GM12878 (cell line): ENCODE measurements at regions not wholly inside any gene's neighbourhood (a gene's known extent, or its start where the extent isn't known, plus 50 kb on each side); places are given as distances from the start of the nearest gene placed in this dataset.

Experiments used
- ATAC-seq: fragments of 200-7000 bp; cut with Tn5 transposase; 3 replicates; pipeline ENCODE4 v1.9.1; 2020; ENCODE audit warnings: mild to moderate bottlenecking, moderate library complexity
- BruUV-seq: library from RNA; stranded (reverse); fragments of 400-500 nt; replicated peaks from 2 replicates; lab custom pipeline; 2021; lab: Mats Ljungman, UMichigan
- CTCF ChIA-PET: fragments of 300-600 bp; sonication (Branson Sonifier 250); formaldehyde crosslinking; extraction: SDS; loops from one replicate; lab custom pipeline; 2021; ENCODE audit warnings: inconsistent platforms; lab: Yijun Ruan, JAX
- POLR2A ChIA-PET: fragments of 350-600 bp; formaldehyde crosslinking; extraction: SDS; loops from one replicate; lab custom pipeline; 2021; ENCODE audit warnings: inconsistent platforms; lab: Charles Lee
- RAD21 ChIA-PET: fragments of 300-600 bp; sonication (Branson Sonifier 250); formaldehyde crosslinking; loops from one replicate; lab custom pipeline; 2023; ENCODE audit warnings: antibody characterized with exemption; ENCODE audit not compliant: unreplicated experiment; lab: Charles Lee
- SMC1A ChIA-PET: fragments of 300-600 bp; sonication (Branson Sonifier 250); formaldehyde crosslinking; loops from one replicate; lab custom pipeline; 2023; ENCODE audit not compliant: unreplicated experiment, uncharacterized antibody; lab: Charles Lee
- DNase-seq: peaks from one replicate; pipeline ENCODE4 v3.0.0-alpha.2; 2011; ENCODE audit warnings: low read depth, low spot score
- FAIRE-seq: peaks from 3 replicates; lab custom pipeline; 2011; peaks lifted over from hg19 to GRCh38; lab: Jason Lieb, UNC
- H2AFZ ChIP-seq: 2 replicates; pipeline ENCODE4 v1.6.0; 2011; ENCODE audit warnings: low read depth, low read length, control low read depth; ENCODE audit not compliant: control insufficient read depth
- H3K27ac ChIP-seq: 2 replicates; pipeline ENCODE4 v1.5.1; 2011; ENCODE audit warnings: control low read depth; ENCODE audit not compliant: control insufficient read depth, insufficient read depth
- H3K27me3 ChIP-seq, 2 experiments: replicated peaks in 1 of 2; 2 replicates each; pipeline versions ENCODE4 v1.6.0 to v1.6.1; 2011; ENCODE audit warnings: low read length in 1 of 2; ENCODE audit not compliant: control insufficient read depth in 2 of 2, insufficient read depth in 2 of 2
- H3K36me3 ChIP-seq, 2 experiments: 2 replicates each; pipeline ENCODE4 v1.5.1; 2011; ENCODE audit warnings: low read length in 1 of 2; ENCODE audit not compliant: control insufficient read depth in 2 of 2, insufficient read depth in 2 of 2
- H3K4me1 ChIP-seq: 2 replicates; pipeline ENCODE4 v1.6.1; 2011; ENCODE audit warnings: mild to moderate bottlenecking, low read length, moderate library complexity, mixed read lengths; ENCODE audit not compliant: control insufficient read depth, insufficient read depth
- H3K4me2 ChIP-seq: 2 replicates; pipeline ENCODE4 v1.6.0; 2011; ENCODE audit warnings: control low read depth; ENCODE audit not compliant: control insufficient read depth, insufficient read depth
- H3K4me3 ChIP-seq: fragments of 200-600 bp; sonication (generic); 2 replicates; pipeline ENCODE4 v1.5.1; 2016
- H3K79me2 ChIP-seq: 2 replicates; pipeline ENCODE4 v1.6.0; 2011; ENCODE audit warnings: low read length; ENCODE audit not compliant: control insufficient read depth, insufficient read depth
- H3K9ac ChIP-seq: 2 replicates; pipeline ENCODE4 v1.8.0; 2011; ENCODE audit warnings: low read length, control low read depth, mixed read lengths; ENCODE audit not compliant: control insufficient read depth, insufficient read depth
- H3K9me3 ChIP-seq: replicated peaks from 3 replicates; pipeline ENCODE4 v1.5.1; 2011; ENCODE audit warnings: mild to moderate bottlenecking, low read length; ENCODE audit not compliant: control insufficient read depth, insufficient read depth
- H4K20me1 ChIP-seq: 2 replicates; pipeline ENCODE4 v1.6.0; 2011; ENCODE audit not compliant: control insufficient read depth, insufficient read depth
- ATF7 ChIP-seq: fragments of 450-650 bp; IDR thresholded peaks from 2 replicates; pipeline ENCODE4 v1.6.1; 2016; ENCODE audit warnings: low read depth, mild to moderate bottlenecking
- CBX5 ChIP-seq: sonication (generic); IDR thresholded peaks from 2 replicates; pipeline ENCODE4 v1.6.1; 2016; ENCODE audit warnings: low read depth, moderate library complexity, mild to moderate bottlenecking, inconsistent platforms
- IKZF1 ChIP-seq: fragments of 450-650 bp; conservative IDR thresholded peaks from 2 replicates; pipeline ENCODE4 v1.6.1; 2017; ENCODE audit warnings: antibody characterized with exemption, mild to moderate bottlenecking
- MEF2B ChIP-seq: fragments of 450-650 bp; IDR thresholded peaks from 2 replicates; pipeline ENCODE4 v1.6.1; 2018; ENCODE audit warnings: mild to moderate bottlenecking, moderate library complexity; ENCODE audit not compliant: partially characterized antibody, poor library complexity, severe bottlenecking
- MXI1 ChIP-seq: fragments of 150-350 bp; IDR thresholded peaks from 2 replicates; pipeline ENCODE4 v1.6.1; 2011; ENCODE audit warnings: low read depth, mild to moderate bottlenecking, inconsistent platforms, low read length, improper control_type of control experiment
- NBN ChIP-seq: fragments of 450-650 bp; IDR thresholded peaks from 2 replicates; pipeline ENCODE4 v1.6.1; 2016
- NFYA ChIP-seq: IDR thresholded peaks from 2 replicates; pipeline ENCODE4 v1.6.1; 2011; ENCODE audit warnings: low read depth, mild to moderate bottlenecking, low read length, improper control_type of control experiment, borderline replicate concordance
- NFYB ChIP-seq: IDR thresholded peaks from 2 replicates; pipeline ENCODE4 v1.6.1; 2011; ENCODE audit warnings: low read depth, mild to moderate bottlenecking, low read length, improper control_type of control experiment, moderate library complexity; ENCODE audit not compliant: insufficient read depth
- SIX5 ChIP-seq: IDR thresholded peaks from 2 replicates; pipeline ENCODE4 v1.6.1; 2011; ENCODE audit warnings: mild to moderate bottlenecking, low read depth, low read length, moderate library complexity; ENCODE audit not compliant: severe bottlenecking
- SMARCA5 ChIP-seq: fragments of 450-650 bp; IDR thresholded peaks from 2 replicates; pipeline ENCODE4 v1.6.1; 2017; ENCODE audit warnings: mild to moderate bottlenecking
- SRF ChIP-seq, 2 experiments: IDR thresholded peaks; 2 replicates each; pipeline ENCODE4 v1.6.1; 2011; ENCODE audit warnings: low read depth in 2 of 2, low read length in 2 of 2, mild to moderate bottlenecking in 1 of 2, moderate library complexity in 1 of 2
- WRNIP1 ChIP-seq: IDR thresholded peaks from 2 replicates; pipeline ENCODE4 v1.6.1; 2011; ENCODE audit warnings: low read depth, low read length, improper control_type of control experiment, borderline replicate concordance
- YBX1 ChIP-seq: fragments of 450-650 bp; IDR thresholded peaks from 2 replicates; pipeline ENCODE4 v1.6.1; 2016; ENCODE audit warnings: antibody characterized with exemption
- ZSCAN29 ChIP-seq: fragments of 450-650 bp; IDR thresholded peaks from 2 replicates; pipeline ENCODE4 v1.6.1; 2017; ENCODE audit warnings: mild to moderate bottlenecking, moderate library complexity
- WGBS: methylation state at CpG from one replicate; pipeline ENCODE4 v1.1.6; 2016; ENCODE audit warnings: low lambda C conversion rate; ENCODE audit not compliant: insufficient replicate concordance, insufficient coverage; ENCODE audit errors: missing lambda C conversion rate; 5-methylcytosine and 5-hydroxymethylcytosine counted together
- in situ Hi-C: fragments of 300-500 bp; cut with MboI; formaldehyde crosslinking; loops from 9 replicates; pipeline ENCODE4 v1.14.3; 2018; ENCODE audit warnings: mixed read lengths
- intact Hi-C: fragments of 100-400 bp; cut with micrococcal nuclease; formaldehyde crosslinking; loops from one replicate; pipeline ENCODE4 v1.14.2; 2022; ENCODE audit not compliant: unreplicated experiment
- TF ChIP-seq, protein P1 (sequence below): IDR thresholded peaks from 2 replicates; pipeline ENCODE4 v1.6.1; 2012; ENCODE audit warnings: low read depth, low read length, improper control_type of control experiment
- TF ChIP-seq, protein P2 (sequence below): IDR thresholded peaks from 2 replicates; pipeline ENCODE4 v1.6.1; 2011; ENCODE audit warnings: low read depth, low read length, improper control_type of control experiment, borderline replicate concordance
- TF ChIP-seq, protein P3 (sequence below): fragments of 450-650 bp; conservative IDR thresholded peaks from 2 replicates; pipeline ENCODE4 v1.6.1; 2017; ENCODE audit warnings: mild to moderate bottlenecking, moderate library complexity
- TF ChIP-seq, protein P4 (sequence below): fragments of 450-650 bp; IDR thresholded peaks from 2 replicates; pipeline ENCODE4 v1.6.1; 2017; ENCODE audit warnings: mild to moderate bottlenecking, moderate library complexity

DNA sequence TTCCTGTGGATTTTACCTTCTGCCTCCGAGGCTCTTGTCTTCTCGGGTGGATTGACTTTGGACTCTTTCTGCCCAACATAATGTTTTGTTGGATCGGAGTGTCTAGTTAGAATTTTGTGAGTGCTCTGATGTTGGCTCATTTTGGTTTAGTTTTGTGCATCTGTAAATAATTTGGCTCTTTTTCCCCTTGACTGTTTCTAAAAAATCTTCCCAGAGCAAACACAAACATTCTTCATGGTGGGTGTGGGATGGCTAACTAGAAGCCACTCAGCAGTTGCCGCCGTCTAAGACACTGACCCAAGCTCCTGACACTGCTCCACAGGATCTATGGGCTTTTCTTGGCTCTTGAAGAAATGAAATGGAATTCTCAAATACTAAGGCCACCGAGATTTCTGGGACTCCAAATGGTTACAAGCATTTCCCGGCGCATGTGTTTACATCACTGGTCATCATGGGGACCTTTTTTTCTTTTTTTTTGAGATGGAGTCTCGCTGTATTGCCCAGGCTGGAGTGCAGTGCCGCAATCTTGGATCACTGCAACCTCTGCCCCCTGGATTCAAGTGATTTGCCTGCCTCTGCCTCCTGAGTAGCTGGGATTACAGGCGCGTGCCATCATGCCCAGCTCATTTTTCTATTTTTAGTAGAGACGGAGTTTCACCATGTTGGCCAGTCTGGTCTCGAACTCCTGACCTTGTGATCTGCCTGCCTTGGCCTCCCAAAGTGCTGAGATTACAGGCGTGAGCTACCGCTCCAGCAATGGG lies 92.0 kb upstream of the FRMD1 start:
- Histone ChIP-seq H3K4me1 (no peaks in the 10 kb centered on the region), H3K9ac (no peak overlapping the region), H3K4me3 (no peak overlapping the region), H3K27me3 (no peaks in the 10 kb centered on the region), H3K9me3 (peaks cover 2% of the 10 kb centered on the region; the same call in 1 of the 3 replicates), H3K36me3 (no peaks in the 10 kb centered on the region), H2AFZ (no peak overlapping the region), H3K79me2 (no peaks in the 10 kb centered on the region), H4K20me1 (no peaks in the 10 kb centered on the region), H3K4me2 (no peak overlapping the region), H3K27ac (no peak overlapping the region)
- ChIA-PET RAD21 (no interaction called here), SMC1A (interaction anchor here (1.3 kb wide), 1 partner anchor 9 kb away, joined by 3 read pairs; no protein-coding TSS in a partner anchor), POLR2A (no interaction called here), CTCF (no interaction called here)
- intact Hi-C loops (no loop called here), in situ Hi-C loops (no loop called here)
- TF ChIP-seq, protein P1, sequence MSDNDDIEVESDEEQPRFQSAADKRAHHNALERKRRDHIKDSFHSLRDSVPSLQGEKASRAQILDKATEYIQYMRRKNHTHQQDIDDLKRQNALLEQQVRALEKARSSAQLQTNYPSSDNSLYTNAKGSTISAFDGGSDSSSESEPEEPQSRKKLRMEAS = no peak
- TF ChIP-seq MXI1 (no peak), MEF2B (no peak), NFYA (no peak), IKZF1 (no peak), WRNIP1 (no peak), NBN (no peak), SMARCA5 (no peak), CBX5 (no peak), YBX1 (no peak), SIX5 (no peak), ZSCAN29 (no peak), ATF7 (no peak), SRF (IDR thresholded peaks at IDR 0.05; ENCODE audit: low read depth in 2 of 2, low read length in 2 of 2) (no peak), NFYB (no peak)
- TF ChIP-seq, protein P2, sequence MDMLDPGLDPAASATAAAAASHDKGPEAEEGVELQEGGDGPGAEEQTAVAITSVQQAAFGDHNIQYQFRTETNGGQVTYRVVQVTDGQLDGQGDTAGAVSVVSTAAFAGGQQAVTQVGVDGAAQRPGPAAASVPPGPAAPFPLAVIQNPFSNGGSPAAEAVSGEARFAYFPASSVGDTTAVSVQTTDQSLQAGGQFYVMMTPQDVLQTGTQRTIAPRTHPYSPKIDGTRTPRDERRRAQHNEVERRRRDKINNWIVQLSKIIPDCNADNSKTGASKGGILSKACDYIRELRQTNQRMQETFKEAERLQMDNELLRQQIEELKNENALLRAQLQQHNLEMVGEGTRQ = no peak
- TF ChIP-seq, protein P3, sequence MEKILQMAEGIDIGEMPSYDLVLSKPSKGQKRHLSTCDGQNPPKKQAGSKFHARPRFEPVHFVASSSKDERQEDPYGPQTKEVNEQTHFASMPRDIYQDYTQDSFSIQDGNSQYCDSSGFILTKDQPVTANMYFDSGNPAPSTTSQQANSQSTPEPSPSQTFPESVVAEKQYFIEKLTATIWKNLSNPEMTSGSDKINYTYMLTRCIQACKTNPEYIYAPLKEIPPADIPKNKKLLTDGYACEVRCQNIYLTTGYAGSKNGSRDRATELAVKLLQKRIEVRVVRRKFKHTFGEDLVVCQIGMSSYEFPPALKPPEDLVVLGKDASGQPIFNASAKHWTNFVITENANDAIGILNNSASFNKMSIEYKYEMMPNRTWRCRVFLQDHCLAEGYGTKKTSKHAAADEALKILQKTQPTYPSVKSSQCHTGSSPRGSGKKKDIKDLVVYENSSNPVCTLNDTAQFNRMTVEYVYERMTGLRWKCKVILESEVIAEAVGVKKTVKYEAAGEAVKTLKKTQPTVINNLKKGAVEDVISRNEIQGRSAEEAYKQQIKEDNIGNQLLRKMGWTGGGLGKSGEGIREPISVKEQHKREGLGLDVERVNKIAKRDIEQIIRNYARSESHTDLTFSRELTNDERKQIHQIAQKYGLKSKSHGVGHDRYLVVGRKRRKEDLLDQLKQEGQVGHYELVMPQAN = no peak
- TF ChIP-seq, protein P4, sequence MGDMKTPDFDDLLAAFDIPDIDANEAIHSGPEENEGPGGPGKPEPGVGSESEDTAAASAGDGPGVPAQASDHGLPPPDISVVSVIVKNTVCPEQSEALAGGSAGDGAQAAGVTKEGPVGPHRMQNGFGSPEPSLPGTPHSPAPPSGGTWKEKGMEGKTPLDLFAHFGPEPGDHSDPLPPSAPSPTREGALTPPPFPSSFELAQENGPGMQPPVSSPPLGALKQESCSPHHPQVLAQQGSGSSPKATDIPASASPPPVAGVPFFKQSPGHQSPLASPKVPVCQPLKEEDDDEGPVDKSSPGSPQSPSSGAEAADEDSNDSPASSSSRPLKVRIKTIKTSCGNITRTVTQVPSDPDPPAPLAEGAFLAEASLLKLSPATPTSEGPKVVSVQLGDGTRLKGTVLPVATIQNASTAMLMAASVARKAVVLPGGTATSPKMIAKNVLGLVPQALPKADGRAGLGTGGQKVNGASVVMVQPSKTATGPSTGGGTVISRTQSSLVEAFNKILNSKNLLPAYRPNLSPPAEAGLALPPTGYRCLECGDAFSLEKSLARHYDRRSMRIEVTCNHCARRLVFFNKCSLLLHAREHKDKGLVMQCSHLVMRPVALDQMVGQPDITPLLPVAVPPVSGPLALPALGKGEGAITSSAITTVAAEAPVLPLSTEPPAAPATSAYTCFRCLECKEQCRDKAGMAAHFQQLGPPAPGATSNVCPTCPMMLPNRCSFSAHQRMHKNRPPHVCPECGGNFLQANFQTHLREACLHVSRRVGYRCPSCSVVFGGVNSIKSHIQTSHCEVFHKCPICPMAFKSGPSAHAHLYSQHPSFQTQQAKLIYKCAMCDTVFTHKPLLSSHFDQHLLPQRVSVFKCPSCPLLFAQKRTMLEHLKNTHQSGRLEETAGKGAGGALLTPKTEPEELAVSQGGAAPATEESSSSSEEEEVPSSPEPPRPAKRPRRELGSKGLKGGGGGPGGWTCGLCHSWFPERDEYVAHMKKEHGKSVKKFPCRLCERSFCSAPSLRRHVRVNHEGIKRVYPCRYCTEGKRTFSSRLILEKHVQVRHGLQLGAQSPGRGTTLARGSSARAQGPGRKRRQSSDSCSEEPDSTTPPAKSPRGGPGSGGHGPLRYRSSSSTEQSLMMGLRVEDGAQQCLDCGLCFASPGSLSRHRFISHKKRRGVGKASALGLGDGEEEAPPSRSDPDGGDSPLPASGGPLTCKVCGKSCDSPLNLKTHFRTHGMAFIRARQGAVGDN = no peak
- 41% methylated on average over 14 of the region's 16 CpGs for WGBS
- ATAC-seq (no peak), DNase-seq (no peak), FAIRE-seq (no peak)
- no TSS peak for BruUV-seq
